ENCODE measurements at regions not wholly inside any gene's neighbourhood (a gene's known extent, or its start where the extent isn't known, plus 50 kb on each side); places are given as distances from the start of the nearest gene placed in this dataset.

- Histone ChIP-seq H3K27me3 (ENCODE audit: control insufficient read depth, insufficient read depth, low read length) (no peaks in the 10 kb centered on the region), H3K36me3 (ENCODE audit: control insufficient read depth, insufficient read depth, low read length) (no peaks in the 10 kb centered on the region), H3K4me3 (ENCODE audit: low read depth, low read length) (no peak overlapping the region)
- ChIA-PET CTCF (no interaction called here), POLR2A (no interaction called here)
- TF ChIP-seq, protein P1, sequence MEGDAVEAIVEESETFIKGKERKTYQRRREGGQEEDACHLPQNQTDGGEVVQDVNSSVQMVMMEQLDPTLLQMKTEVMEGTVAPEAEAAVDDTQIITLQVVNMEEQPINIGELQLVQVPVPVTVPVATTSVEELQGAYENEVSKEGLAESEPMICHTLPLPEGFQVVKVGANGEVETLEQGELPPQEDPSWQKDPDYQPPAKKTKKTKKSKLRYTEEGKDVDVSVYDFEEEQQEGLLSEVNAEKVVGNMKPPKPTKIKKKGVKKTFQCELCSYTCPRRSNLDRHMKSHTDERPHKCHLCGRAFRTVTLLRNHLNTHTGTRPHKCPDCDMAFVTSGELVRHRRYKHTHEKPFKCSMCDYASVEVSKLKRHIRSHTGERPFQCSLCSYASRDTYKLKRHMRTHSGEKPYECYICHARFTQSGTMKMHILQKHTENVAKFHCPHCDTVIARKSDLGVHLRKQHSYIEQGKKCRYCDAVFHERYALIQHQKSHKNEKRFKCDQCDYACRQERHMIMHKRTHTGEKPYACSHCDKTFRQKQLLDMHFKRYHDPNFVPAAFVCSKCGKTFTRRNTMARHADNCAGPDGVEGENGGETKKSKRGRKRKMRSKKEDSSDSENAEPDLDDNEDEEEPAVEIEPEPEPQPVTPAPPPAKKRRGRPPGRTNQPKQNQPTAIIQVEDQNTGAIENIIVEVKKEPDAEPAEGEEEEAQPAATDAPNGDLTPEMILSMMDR (IDR thresholded peaks at IDR 0.05; ENCODE audit: insufficient read depth, low read depth, low read length): no peak
- no peak for DNase-seq (ENCODE audit: low read depth)
Measured at GRCh38 chr16:35732046-35732810, 2272.8 kb downstream of the TP53TG3F start.

DNA sequence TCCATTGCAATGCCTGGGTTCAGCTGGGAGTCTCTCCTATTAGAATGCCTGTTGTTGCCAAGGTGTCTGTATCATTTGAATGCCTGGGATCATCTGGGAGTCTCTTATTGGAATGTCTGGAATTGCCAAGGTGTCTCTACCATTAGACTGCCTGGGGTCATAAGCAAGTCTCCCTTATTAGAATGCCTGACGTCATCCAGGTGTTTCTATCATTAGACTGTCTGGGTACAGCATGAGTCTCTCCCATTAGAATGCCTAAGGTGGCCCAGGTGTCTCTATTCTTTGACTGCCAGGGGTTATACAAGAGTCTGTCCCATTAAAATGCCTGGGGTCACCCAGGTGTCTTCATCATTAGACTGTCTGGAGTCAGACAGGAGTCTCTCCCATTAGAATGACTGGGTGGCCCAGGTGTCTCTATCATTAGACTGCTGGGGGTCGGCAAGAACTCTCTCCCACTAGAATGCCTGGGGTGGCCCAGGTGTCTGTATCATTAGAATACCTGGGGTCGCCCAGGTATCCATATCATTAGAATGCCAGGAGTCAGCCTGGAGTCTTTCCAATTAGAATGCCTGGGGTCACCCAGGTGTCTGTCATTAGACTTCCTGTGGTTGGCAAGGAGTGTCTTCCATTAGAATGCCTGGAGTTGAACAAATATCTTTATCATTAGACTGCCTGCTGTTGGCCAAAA is 2274.0 kb downstream of the TP53TG3F start:
- no peak for DNase-seq (ENCODE audit: low read depth)
- H3K36me3 ChIP-seq (ENCODE audit: control insufficient read depth, insufficient read depth, low read length): no peaks in the 10 kb centered on the region
- ChIA-PET CTCF (no interaction called here), POLR2A (no interaction called here)
- H3K27me3 ChIP-seq (ENCODE audit: control insufficient read depth, insufficient read depth, low read length): no peaks in the 10 kb centered on the region
- TF ChIP-seq, protein P1 (IDR thresholded peaks at IDR 0.05; ENCODE audit: insufficient read depth, low read depth, low read length): no peak
- H3K4me3 ChIP-seq (ENCODE audit: low read depth, low read length): no peak overlapping the region

GRCh38 chr16:35733971-35734702 is 2274.7 kb downstream of the TP53TG3F start:
- ChIA-PET POLR2A (no interaction called here), CTCF (no interaction called here)
- DNase-seq (ENCODE audit: low read depth): no peak
- TF ChIP-seq, protein P1 (IDR thresholded peaks at IDR 0.05; ENCODE audit: insufficient read depth, low read depth, low read length): no peak
- H3K4me3 ChIP-seq (ENCODE audit: low read depth, low read length): no peak overlapping the region
- no peaks in the 10 kb centered on the region for H3K36me3 ChIP-seq (ENCODE audit: control insufficient read depth, insufficient read depth, low read length)
- H3K27me3 ChIP-seq (ENCODE audit: control insufficient read depth, insufficient read depth, low read length): no peaks in the 10 kb centered on the region

DNA sequence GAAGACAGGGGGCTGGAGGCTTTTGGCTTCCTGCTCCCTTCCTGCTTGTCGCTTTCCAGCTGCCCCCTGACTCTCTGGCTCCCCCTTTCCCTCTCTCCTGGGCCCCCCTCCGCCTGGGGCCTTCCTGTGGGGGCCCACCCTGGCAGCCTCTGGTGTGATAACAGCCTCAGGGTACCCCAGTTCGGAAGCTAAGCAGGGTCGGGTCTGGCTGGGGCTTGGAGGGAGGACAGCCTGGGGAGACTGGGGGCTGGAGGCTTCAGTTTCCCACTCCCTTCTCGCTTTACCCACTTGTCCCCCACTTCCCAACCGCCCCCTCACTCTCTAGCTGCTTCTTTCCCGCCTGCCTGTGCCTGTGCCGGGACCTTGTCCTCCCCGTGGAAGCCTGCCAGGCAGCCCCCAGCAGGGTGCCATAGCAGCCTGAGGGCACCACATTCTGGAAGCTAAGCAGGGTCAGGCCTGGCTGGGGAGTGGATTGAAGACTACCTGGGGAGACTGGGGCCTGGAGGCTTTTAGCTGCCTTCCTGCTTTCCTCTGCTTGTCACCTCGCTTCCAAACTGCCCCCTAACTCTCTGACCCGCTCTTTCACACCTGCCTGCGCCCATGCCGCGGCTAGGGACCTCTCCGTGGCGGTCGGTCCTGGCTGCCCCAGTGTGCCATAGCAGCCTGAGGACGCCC is 2275.5 kb downstream of the TP53TG3F start:
- TF ChIP-seq, protein P1 (IDR thresholded peaks at IDR 0.05; ENCODE audit: insufficient read depth, low read depth, low read length): no peak
- H3K4me3 ChIP-seq (ENCODE audit: low read depth, low read length): no peak overlapping the region
- H3K36me3 ChIP-seq (ENCODE audit: control insufficient read depth, insufficient read depth, low read length): no peaks in the 10 kb centered on the region
- CTCF ChIA-PET: no interaction called here
- no peak for DNase-seq (ENCODE audit: low read depth)
- H3K27me3 ChIP-seq (ENCODE audit: control insufficient read depth, insufficient read depth, low read length): no peaks in the 10 kb centered on the region
- POLR2A ChIA-PET: no interaction called here
